Peyer's patch (tissue), 4 donors: ENCODE measurements at regions not wholly inside any gene's neighbourhood (a gene's known extent, or its start where the extent isn't known, plus 50 kb on each side); places are given as distances from the start of the nearest gene placed in this dataset.
"Not testable (repeated sequence)": the region's sequence is repeated elsewhere in the genome, so short reads cannot be mapped to it uniquely, and the experiment has no call there.

ENCODE experiments used
- DNase-seq, 3 donors: peaks; one replicate each; pipeline ENCODE4 v3.0.0-alpha.2; 2017 to 2019
- H3K27ac ChIP-seq, 4 donors: fragments of 200-600 bp; sonication (generic); one replicate each; pipeline ENCODE4 v1.5.1; 2016 to 2019
- H3K27me3 ChIP-seq, 2 donors: fragments of 200-600 bp; sonication (generic); one replicate each; pipeline ENCODE4 v1.5.1; 2019
- H3K36me3 ChIP-seq, 3 donors: fragments of 200-600 bp; sonication (generic); one replicate each; pipeline ENCODE4 v1.5.1; 2016 to 2019
- H3K4me1 ChIP-seq, 4 donors: fragments of 200-600 bp; sonication (generic); one replicate each; pipeline ENCODE4 v1.5.1; 2016 to 2019
- H3K4me3 ChIP-seq, 4 donors: fragments of 200-600 bp; sonication (generic); 1 replicate in 3 of 4; 2 replicates in 1 of 4; pipeline ENCODE4 v1.5.1; 2016 to 2019; ENCODE audit warnings: mild to moderate bottlenecking in 1 of 4
- H3K9me3 ChIP-seq, 4 donors: fragments of 200-600 bp; sonication (generic); one replicate each; pipeline ENCODE4 v1.5.1; 2016 to 2019; ENCODE audit warnings: mild to moderate bottlenecking in 1 of 4
- CTCF ChIP-seq, 6 experiments: fragments of 450-650 bp in 4 of 6; fragments of 200-600 bp in 2 of 6; sonication (generic) in 1 of 6; IDR thresholded peaks; one replicate each; pipeline ENCODE4 v1.5.1; 2017 to 2019; ENCODE audit warnings: antibody characterized with exemption in 6 of 6, mild to moderate bottlenecking in 3 of 6, moderate library complexity in 1 of 6
- POLR2A ChIP-seq, 2 donors: fragments of 450-650 bp; IDR thresholded peaks; one replicate each; pipeline ENCODE4 v1.5.1; 2017; ENCODE audit warnings: antibody characterized with exemption in 2 of 2, mild to moderate bottlenecking in 2 of 2, moderate library complexity in 2 of 2

GRCh38 chr14:27315947-27316346 lies 718.1 kb upstream of the NOVA1 start:
- no peak overlapping the region for H3K27ac ChIP-seq

GRCh38 chr14:27318774-27319420 lies 721.1 kb upstream of the NOVA1 start:
- Histone ChIP-seq H3K9me3 (no peaks in the 10 kb centered on the region), H3K36me3 (no peaks in the 10 kb centered on the region), H3K4me1 (no peaks in the 10 kb centered on the region), H3K27me3 (no peaks in the 10 kb centered on the region), H3K4me3 (no peak overlapping the region), H3K27ac (no peak overlapping the region)
- no peak for DNase-seq
- TF ChIP-seq CTCF (IDR thresholded peaks at IDR 0.05) = no peak

More at GRCh38 chr14:27315947-27316346, 718.1 kb upstream of the NOVA1 start:
- H3K36me3 ChIP-seq = no peaks in the 10 kb centered on the region
- H3K4me1 ChIP-seq = no peaks in the 10 kb centered on the region
- TF ChIP-seq POLR2A (IDR thresholded peaks at IDR 0.05) (no peak), CTCF (IDR thresholded peaks at IDR 0.05) (no peak)
- no peak for DNase-seq
- H3K4me3 ChIP-seq = no peak overlapping the region
- H3K27me3 ChIP-seq = no peaks in the 10 kb centered on the region
- no peaks in the 10 kb centered on the region for H3K9me3 ChIP-seq

- no peak for TF ChIP-seq POLR2A (IDR thresholded peaks at IDR 0.05)
- no peak for TF ChIP-seq CTCF (IDR thresholded peaks at IDR 0.05)
- no peaks in the 10 kb centered on the region for H3K27me3 ChIP-seq
- H3K4me1 ChIP-seq = no peaks in the 10 kb centered on the region
- no peaks in the 10 kb centered on the region for H3K36me3 ChIP-seq
- H3K27ac ChIP-seq = no peak overlapping the region
- H3K9me3 ChIP-seq = peaks cover 0 to 3% (median 0%) of the 10 kb centered on the region in 4 donors
- no peak for DNase-seq
- H3K4me3 ChIP-seq = no peak overlapping the region
Measured at GRCh38 chr14:27320261-27320660, 722.4 kb upstream of the NOVA1 start.

GRCh38 chr14:27327095-27327494 lies 729.3 kb upstream of the NOVA1 start:
- DNase-seq = no peak
- H3K36me3 ChIP-seq = no peaks in the 10 kb centered on the region
- TF ChIP-seq POLR2A (IDR thresholded peaks at IDR 0.05) (no peak), CTCF (IDR thresholded peaks at IDR 0.05) (no peak)
- no peaks in the 10 kb centered on the region for H3K27me3 ChIP-seq
- no peak overlapping the region for H3K27ac ChIP-seq
- H3K4me3 ChIP-seq = no peak overlapping the region
- peaks cover 0 to 3% (median 0%) of the 10 kb centered on the region in 4 donors for H3K9me3 ChIP-seq
- H3K4me1 ChIP-seq = no peaks in the 10 kb centered on the region

GRCh38 chr14:27338012-27338411 lies 740.2 kb upstream of the NOVA1 start:
- H3K27ac ChIP-seq = no peak overlapping the region
- H3K4me3 ChIP-seq = no peak overlapping the region
- TF ChIP-seq CTCF (IDR thresholded peaks at IDR 0.05) = no peak
- TF ChIP-seq POLR2A (IDR thresholded peaks at IDR 0.05) = no peak
- DNase-seq = no peak
- H3K4me1 ChIP-seq = no peaks in the 10 kb centered on the region
- H3K27me3 ChIP-seq = no peaks in the 10 kb centered on the region
- no peaks in the 10 kb centered on the region for H3K9me3 ChIP-seq
- no peaks in the 10 kb centered on the region for H3K36me3 ChIP-seq

- H3K4me3 ChIP-seq, H3K4me1 ChIP-seq, H3K27me3 ChIP-seq, H3K9me3 ChIP-seq, H3K27ac ChIP-seq, DNase-seq, H3K36me3 ChIP-seq: not testable (repeated sequence)
Measured at GRCh38 chr14:27363036-27363435, 765.2 kb upstream of the NOVA1 start.
